Vagina (tissue), 2 donors: ENCODE measurements at regions not wholly inside any gene's neighbourhood (a gene's known extent, or its start where the extent isn't known, plus 50 kb on each side); places are given as distances from the start of the nearest gene placed in this dataset.

Experiments used
- DNase-seq, 2 donors: peaks; one replicate each; pipeline ENCODE4 v3.0.0-alpha.2; 2017; ENCODE audit errors: extremely low spot score in 2 of 2
- H3K27ac ChIP-seq: fragments of 200-600 bp; sonication (generic); one replicate; pipeline ENCODE4 v1.5.1; 2019
- H3K27me3 ChIP-seq: fragments of 200-600 bp; sonication (generic); one replicate; pipeline ENCODE4 v1.5.1; 2019
- H3K36me3 ChIP-seq, 2 donors: fragments of 200-600 bp; sonication (generic); one replicate each; pipeline ENCODE4 v1.5.1; 2017 to 2019
- H3K4me1 ChIP-seq: fragments of 200-600 bp; sonication (generic); one replicate; pipeline ENCODE4 v1.5.1; 2019
- H3K4me3 ChIP-seq, 2 donors: fragments of 200-600 bp; sonication (generic); 1 replicate in 1 of 2; 2 replicates in 1 of 2; pipeline ENCODE4 v1.5.1; 2016 to 2019
- H3K9me3 ChIP-seq: fragments of 200-600 bp; sonication (generic); one replicate; pipeline ENCODE4 v1.5.1; 2019
- CTCF ChIP-seq, 3 experiments: fragments of 450-650 bp in 2 of 3; fragments of 200-600 bp in 1 of 3; sonication (generic) in 1 of 3; IDR thresholded peaks; one replicate each; pipeline ENCODE4 v1.5.1; 2017 to 2019; ENCODE audit warnings: antibody characterized with exemption in 3 of 3, mild to moderate bottlenecking in 2 of 3, moderate library complexity in 2 of 3
- POLR2A ChIP-seq, 2 donors: fragments of 450-650 bp; IDR thresholded peaks; one replicate each; pipeline ENCODE4 v1.6.1; 2017; ENCODE audit warnings: antibody characterized with exemption in 2 of 2, mild to moderate bottlenecking in 2 of 2, moderate library complexity in 2 of 2
- POLR2AphosphoS5 ChIP-seq, 2 donors: sonication (generic); formaldehyde crosslinking; IDR thresholded peaks; one replicate each; pipeline ENCODE4 v1.9.0; 2017; ENCODE audit warnings: antibody characterized with exemption in 2 of 2, mild to moderate bottlenecking in 2 of 2, low read depth in 1 of 2; ENCODE audit not compliant: insufficient read depth in 1 of 2
- intact Hi-C: fragments of 100-400 bp; cut with DNase I; formaldehyde crosslinking; loops from one replicate; pipeline ENCODE4 v1.15.1; 2023

- no peak overlapping the region for H3K27ac ChIP-seq
- intact Hi-C loops, result no loop called here
These were observed 106.4 kb downstream of the ZC3H11B start for GRCh38 chr1:219506473-219506899.

DNA sequence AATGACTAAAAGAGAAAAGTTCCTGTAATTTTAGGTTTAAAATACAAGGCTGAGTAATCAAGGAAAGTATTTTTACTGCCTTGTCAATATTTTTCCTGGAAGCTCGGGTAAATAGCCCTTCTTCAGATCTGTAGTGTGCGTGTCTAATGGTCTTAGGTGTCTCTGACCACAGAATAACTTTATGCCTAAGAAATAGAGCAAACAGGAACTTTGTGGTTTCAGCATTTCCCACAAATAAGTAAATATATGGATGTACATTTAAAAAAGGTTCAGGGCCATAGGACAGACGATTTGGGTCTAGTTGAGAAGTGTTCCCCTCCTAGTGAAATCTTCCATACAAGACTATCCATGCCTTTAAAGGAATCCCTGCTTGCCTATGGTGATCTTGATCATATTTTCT lies 107.0 kb downstream of the ZC3H11B start:
- TF ChIP-seq POLR2A (IDR thresholded peaks at IDR 0.05), result no peak
- Histone ChIP-seq H3K27me3 (no peaks in the 10 kb centered on the region), H3K4me1 (no peaks in the 10 kb centered on the region), H3K4me3 (no peak overlapping the region), H3K27ac (no peak overlapping the region), H3K9me3 (no peaks in the 10 kb centered on the region), H3K36me3 (no peaks in the 10 kb centered on the region)
- DNase-seq, result no peak
- intact Hi-C loops, result no loop called here

More at GRCh38 chr1:219506473-219506899, 106.4 kb downstream of the ZC3H11B start:
- H3K4me1 ChIP-seq, result no peaks in the 10 kb centered on the region
- no peak overlapping the region for H3K4me3 ChIP-seq
- no peaks in the 10 kb centered on the region for H3K36me3 ChIP-seq
- H3K9me3 ChIP-seq, result no peaks in the 10 kb centered on the region
- no peaks in the 10 kb centered on the region for H3K27me3 ChIP-seq
- TF ChIP-seq POLR2AphosphoS5 (IDR thresholded peaks at IDR 0.05; ENCODE audit: insufficient read depth in 1 of 2, low read depth in 1 of 2) (no peak), POLR2A (IDR thresholded peaks at IDR 0.05) (no peak), CTCF (IDR thresholded peaks at IDR 0.05) (no peak)
- no peak for DNase-seq

GRCh38 chr1:219503604-219504003 lies 109.3 kb downstream of the ZC3H11B start:
- H3K27me3 ChIP-seq, result no peaks in the 10 kb centered on the region
- intact Hi-C loops, result no loop called here
- no peak overlapping the region for H3K27ac ChIP-seq
- TF ChIP-seq CTCF (IDR thresholded peaks at IDR 0.05) (no peak), POLR2AphosphoS5 (IDR thresholded peaks at IDR 0.05; ENCODE audit: insufficient read depth in 1 of 2, low read depth in 1 of 2) (no peak), POLR2A (IDR thresholded peaks at IDR 0.05) (no peak)
- no peak overlapping the region for H3K4me3 ChIP-seq
- no peaks in the 10 kb centered on the region for H3K4me1 ChIP-seq
- DNase-seq, result no peak
- no peaks in the 10 kb centered on the region for H3K36me3 ChIP-seq
- H3K9me3 ChIP-seq, result no peaks in the 10 kb centered on the region

DNA sequence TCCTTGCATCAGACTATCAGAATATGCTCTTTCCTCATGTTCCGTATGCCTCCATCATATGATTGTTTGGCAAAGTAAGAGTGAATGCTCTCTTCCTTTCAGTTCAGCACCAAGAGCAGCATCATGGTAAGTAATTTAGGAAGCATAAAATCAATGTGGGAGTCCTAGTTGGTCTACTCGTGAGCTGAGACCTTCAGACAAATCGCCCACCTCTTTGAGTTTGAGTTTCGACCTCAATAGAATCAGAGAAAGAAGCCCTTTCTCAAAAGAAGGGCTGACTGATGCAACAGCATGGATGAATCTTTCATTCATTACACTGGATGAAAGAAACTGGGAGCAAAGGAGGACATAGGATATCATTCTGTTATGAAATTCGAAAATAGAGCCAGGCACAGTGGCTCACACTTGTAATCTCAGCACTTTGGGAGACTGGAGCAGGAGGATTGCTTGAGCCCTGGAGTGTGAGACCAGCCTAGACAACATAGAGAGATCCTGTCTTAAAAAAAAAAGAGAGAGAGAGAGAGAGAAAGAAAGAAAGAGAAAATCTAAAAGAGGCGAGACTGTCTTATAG lies 112.5 kb downstream of the ZC3H11B start:
- no peaks in the 10 kb centered on the region for H3K27me3 ChIP-seq
- DNase-seq, result no peak
- intact Hi-C loops, result no loop called here
- no peak for TF ChIP-seq CTCF (IDR thresholded peaks at IDR 0.05)
- no peak for TF ChIP-seq POLR2AphosphoS5 (IDR thresholded peaks at IDR 0.05; ENCODE audit: insufficient read depth in 1 of 2, low read depth in 1 of 2)
- no peak for TF ChIP-seq POLR2A (IDR thresholded peaks at IDR 0.05)
- no peaks in the 10 kb centered on the region for H3K4me1 ChIP-seq
- H3K4me3 ChIP-seq, result no peak overlapping the region
- H3K9me3 ChIP-seq, result no peaks in the 10 kb centered on the region
- no peak overlapping the region for H3K27ac ChIP-seq
- no peaks in the 10 kb centered on the region for H3K36me3 ChIP-seq

GRCh38 chr1:219498666-219499065 lies 114.2 kb downstream of the ZC3H11B start:
- Histone ChIP-seq H3K9me3 (no peaks in the 10 kb centered on the region), H3K36me3 (no peaks in the 10 kb centered on the region), H3K27me3 (no peaks in the 10 kb centered on the region), H3K4me3 (no peak overlapping the region), H3K27ac (no peak overlapping the region), H3K4me1 (no peaks in the 10 kb centered on the region)
- no peak for DNase-seq
- intact Hi-C loops, result no loop called here
- TF ChIP-seq POLR2A (IDR thresholded peaks at IDR 0.05) (no peak), POLR2AphosphoS5 (IDR thresholded peaks at IDR 0.05; ENCODE audit: insufficient read depth in 1 of 2, low read depth in 1 of 2) (peak in 1 of 2 donors; percentile 50), CTCF (IDR thresholded peaks at IDR 0.05) (no peak)
